Smooth muscle cell (in vitro differentiated cells): ENCODE measurements at regions not wholly inside any gene's neighbourhood (a gene's known extent, or its start where the extent isn't known, plus 50 kb on each side); places are given as distances from the start of the nearest gene placed in this dataset.

Experiments used
- DNase-seq: peaks from one replicate; lab custom pipeline; 2025; ENCODE audit not compliant: unreplicated experiment; lab: John Stamatoyannopoulos, UW
- H2AFZ ChIP-seq: fragments of 200-600 bp; sonication (generic); 2 replicates; pipeline ENCODE4 v1.6.0; 2016; ENCODE audit warnings: antibody characterized with exemption, low read depth, mild to moderate bottlenecking
- H3F3A ChIP-seq: fragments of 200-600 bp; sonication (generic); 2 replicates; pipeline ENCODE4 v1.6.0; 2017; ENCODE audit warnings: antibody characterized with exemption, low read depth
- H3K27ac ChIP-seq: fragments of 200-600 bp; sonication (generic); 2 replicates; pipeline ENCODE4 v1.5.1; 2016; ENCODE audit warnings: low read depth, mild to moderate bottlenecking
- H3K27me3 ChIP-seq: fragments of 200-600 bp; sonication (generic); 2 replicates; pipeline ENCODE4 v1.6.1; 2016; ENCODE audit warnings: low read depth, mild to moderate bottlenecking
- H3K36me3 ChIP-seq: fragments of 200-600 bp; sonication (generic); 2 replicates; pipeline ENCODE4 v1.5.1; 2016; ENCODE audit warnings: low read depth
- H3K4me1 ChIP-seq: fragments of 200-600 bp; sonication (generic); 2 replicates; pipeline ENCODE4 v1.5.1; 2016; ENCODE audit warnings: low read depth
- H3K4me2 ChIP-seq: fragments of 200-600 bp; sonication (generic); 2 replicates; pipeline ENCODE4 v1.6.0; 2016; ENCODE audit warnings: mild to moderate bottlenecking
- H3K4me3 ChIP-seq: fragments of 200-600 bp; sonication (generic); 2 replicates; pipeline ENCODE4 v1.5.1; 2016; ENCODE audit warnings: mild to moderate bottlenecking
- H3K79me2 ChIP-seq: fragments of 200-600 bp; sonication (generic); 2 replicates; pipeline ENCODE4 v1.6.0; 2016; ENCODE audit warnings: low read depth, mild to moderate bottlenecking
- H3K9ac ChIP-seq: fragments of 200-600 bp; sonication (generic); 2 replicates; pipeline ENCODE4 v1.6.0; 2016; ENCODE audit warnings: low read depth
- H3K9me3 ChIP-seq: fragments of 200-600 bp; sonication (generic); replicated peaks from 2 replicates; pipeline ENCODE4 v1.5.1; 2016; ENCODE audit warnings: low read depth
- H4K20me1 ChIP-seq: fragments of 200-600 bp; sonication (generic); 2 replicates; pipeline ENCODE4 v1.6.0; 2016; ENCODE audit warnings: low read depth
- WGBS: methylation state at CpG from one replicate; pipeline ENCODE4 v1.1.7; 2016; ENCODE audit warnings: low lambda C conversion rate; 5-methylcytosine and 5-hydroxymethylcytosine counted together
- TF ChIP-seq, protein P1 (sequence below): fragments of 200-600 bp; sonication (generic); IDR thresholded peaks from 2 replicates; pipeline ENCODE4 v1.5.1; 2017; ENCODE audit warnings: borderline replicate concordance, mild to moderate bottlenecking, antibody characterized with exemption; ENCODE audit not compliant: insufficient read depth, poor library complexity, severe bottlenecking

DNA sequence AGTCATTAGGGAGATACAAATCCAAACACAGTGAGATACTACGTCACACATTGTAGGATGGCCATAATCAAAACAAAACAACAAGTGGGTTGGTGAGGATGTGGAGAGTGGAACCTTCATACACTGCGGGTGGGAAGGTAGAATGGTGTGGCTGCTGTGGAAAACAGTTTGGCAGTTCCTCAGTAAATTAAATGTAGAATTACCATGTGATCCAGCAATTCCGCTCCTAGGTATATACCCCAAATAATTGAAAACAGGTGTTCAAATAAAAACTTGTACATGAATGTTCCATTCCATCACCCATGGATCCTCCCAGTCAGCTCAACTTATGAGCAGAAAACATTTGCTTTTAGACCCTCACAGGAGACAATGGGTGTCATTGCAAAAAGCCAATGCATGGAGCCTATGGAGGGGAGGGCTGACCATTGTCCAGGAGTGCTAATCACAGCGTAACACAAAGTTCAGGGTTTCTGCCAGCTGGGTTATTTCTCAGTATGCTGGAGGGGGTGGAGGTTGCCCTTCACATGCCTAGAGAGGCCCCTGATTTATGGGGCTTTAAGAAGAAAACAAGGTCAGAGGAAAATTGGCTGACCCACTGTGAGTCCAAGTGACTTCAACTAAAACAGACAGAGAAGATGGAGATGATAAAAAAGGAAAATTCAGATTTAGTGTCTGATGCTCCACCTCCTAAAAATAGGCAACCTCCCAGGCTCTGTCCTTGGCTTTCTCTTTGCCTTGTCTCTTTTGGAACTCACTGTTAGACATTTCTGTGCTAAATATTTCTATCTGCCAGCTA, 124.1 kb downstream of the WDR11 start:
- 95% methylated on average over 4 of the region's 4 CpGs for WGBS

DNA sequence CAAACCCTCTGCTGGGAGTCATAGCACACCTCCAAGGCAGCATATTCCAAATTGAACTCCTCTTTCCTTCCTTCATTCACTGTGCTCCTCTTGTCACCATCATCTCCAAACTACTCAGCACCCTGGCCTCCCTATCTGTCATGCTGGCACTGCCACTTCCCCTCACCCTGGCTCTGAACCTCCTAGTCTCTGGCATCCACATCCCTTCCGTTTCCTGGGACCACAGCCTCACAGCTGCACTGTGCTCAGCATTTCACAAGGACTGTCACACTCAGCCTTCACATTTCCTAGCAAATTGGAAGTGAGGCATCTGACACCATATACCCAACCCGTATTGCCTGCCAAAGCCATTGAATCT, 124.7 kb downstream of the WDR11 start:
- H3K27me3 ChIP-seq: no peaks in the 10 kb centered on the region
- H3K27ac ChIP-seq: no peak overlapping the region
- H3K4me3 ChIP-seq: no peak overlapping the region
- H3K9ac ChIP-seq: no peak overlapping the region
- H3K9me3 ChIP-seq: peaks cover 7% of the 10 kb centered on the region
- no peaks in the 10 kb centered on the region for H3K79me2 ChIP-seq
- 94% methylated on average over 2 of the region's 2 CpGs for WGBS
- peaks cover 15% of the 10 kb centered on the region for H3F3A ChIP-seq
- no peak overlapping the region for H2AFZ ChIP-seq
- no peak overlapping the region for H3K4me2 ChIP-seq
- TF ChIP-seq, protein P1, sequence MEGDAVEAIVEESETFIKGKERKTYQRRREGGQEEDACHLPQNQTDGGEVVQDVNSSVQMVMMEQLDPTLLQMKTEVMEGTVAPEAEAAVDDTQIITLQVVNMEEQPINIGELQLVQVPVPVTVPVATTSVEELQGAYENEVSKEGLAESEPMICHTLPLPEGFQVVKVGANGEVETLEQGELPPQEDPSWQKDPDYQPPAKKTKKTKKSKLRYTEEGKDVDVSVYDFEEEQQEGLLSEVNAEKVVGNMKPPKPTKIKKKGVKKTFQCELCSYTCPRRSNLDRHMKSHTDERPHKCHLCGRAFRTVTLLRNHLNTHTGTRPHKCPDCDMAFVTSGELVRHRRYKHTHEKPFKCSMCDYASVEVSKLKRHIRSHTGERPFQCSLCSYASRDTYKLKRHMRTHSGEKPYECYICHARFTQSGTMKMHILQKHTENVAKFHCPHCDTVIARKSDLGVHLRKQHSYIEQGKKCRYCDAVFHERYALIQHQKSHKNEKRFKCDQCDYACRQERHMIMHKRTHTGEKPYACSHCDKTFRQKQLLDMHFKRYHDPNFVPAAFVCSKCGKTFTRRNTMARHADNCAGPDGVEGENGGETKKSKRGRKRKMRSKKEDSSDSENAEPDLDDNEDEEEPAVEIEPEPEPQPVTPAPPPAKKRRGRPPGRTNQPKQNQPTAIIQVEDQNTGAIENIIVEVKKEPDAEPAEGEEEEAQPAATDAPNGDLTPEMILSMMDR: no peak
- no peak for DNase-seq
- no peaks in the 10 kb centered on the region for H3K36me3 ChIP-seq
- H4K20me1 ChIP-seq: no peaks in the 10 kb centered on the region
- H3K4me1 ChIP-seq: peaks cover 22% of the 10 kb centered on the region

More for the DNA sequence above, 124.1 kb downstream of the WDR11 start:
- H3K36me3 ChIP-seq: no peaks in the 10 kb centered on the region
- H4K20me1 ChIP-seq: no peaks in the 10 kb centered on the region
- H3K4me3 ChIP-seq: no peak overlapping the region
- no peaks in the 10 kb centered on the region for H3K27me3 ChIP-seq
- H3K4me2 ChIP-seq: no peak overlapping the region
- TF ChIP-seq, protein P1: no peak
- peaks cover 16% of the 10 kb centered on the region for H3K4me1 ChIP-seq
- H3K27ac ChIP-seq: no peak overlapping the region
- H3K9me3 ChIP-seq: peaks cover 7% of the 10 kb centered on the region
- peaks cover 15% of the 10 kb centered on the region for H3F3A ChIP-seq
- DNase-seq: no peak
- no peaks in the 10 kb centered on the region for H3K79me2 ChIP-seq
- no peak overlapping the region for H3K9ac ChIP-seq
- H2AFZ ChIP-seq: no peak overlapping the region

DNA sequence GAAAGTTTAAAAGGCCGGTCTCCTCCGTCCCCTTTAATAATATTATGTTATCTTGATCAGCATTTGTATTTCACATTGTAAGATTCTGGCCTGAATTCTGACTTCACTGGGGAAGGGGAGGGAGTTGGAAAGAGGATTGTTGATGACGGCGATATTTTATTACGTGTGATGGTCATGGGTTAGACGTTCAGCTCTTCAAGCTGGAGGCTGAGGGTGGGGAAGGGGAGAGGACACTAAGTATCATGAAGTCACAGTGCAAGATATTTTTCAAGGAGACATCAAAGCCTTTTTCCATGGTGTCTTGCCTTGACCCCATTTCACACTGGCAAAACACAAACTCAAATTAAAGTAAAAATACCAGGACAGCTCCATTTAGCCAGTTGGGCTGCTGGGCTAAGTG, 126.7 kb downstream of the WDR11 start:
- TF ChIP-seq, protein P1: no peak
- 52% methylated on average over 6 of the region's 6 CpGs for WGBS

More for the DNA sequence above, 126.7 kb downstream of the WDR11 start:
- no peaks in the 10 kb centered on the region for H4K20me1 ChIP-seq
- no peaks in the 10 kb centered on the region for H3K27me3 ChIP-seq
- H3K4me3 ChIP-seq: peak overlapping the region; percentile 8
- peak overlapping the region; percentile 89 for H3K4me2 ChIP-seq
- peaks cover 35% of the 10 kb centered on the region for H3K4me1 ChIP-seq
- no peak overlapping the region for H3K9ac ChIP-seq
- peaks cover 7% of the 10 kb centered on the region for H3K9me3 ChIP-seq
- no peaks in the 10 kb centered on the region for H3K79me2 ChIP-seq
- no peak for DNase-seq
- no peaks in the 10 kb centered on the region for H3K36me3 ChIP-seq
- H2AFZ ChIP-seq: no peak overlapping the region
- peaks cover 24% of the 10 kb centered on the region for H3F3A ChIP-seq
- peak overlapping the region; percentile 49 for H3K27ac ChIP-seq
